DOHH2 (cell line): ENCODE measurements at regions not wholly inside any gene's neighbourhood (a gene's known extent, or its start where the extent isn't known, plus 50 kb on each side); places are given as distances from the start of the nearest gene placed in this dataset.

Experiments used
- H3F3A ChIP-seq: fragments of 200-600 bp; sonication (generic), shearing (Covaris generic); 2 replicates; pipeline ENCODE4 v1.6.0; 2016; ENCODE audit warnings: antibody characterized with exemption, mild to moderate bottlenecking; ENCODE audit not compliant: control insufficient read depth, insufficient read depth
- H3K27ac ChIP-seq: fragments of 200-600 bp; sonication (generic); 2 replicates; pipeline ENCODE4 v1.5.1; 2014; ENCODE audit warnings: low read depth, mild to moderate bottlenecking, low read length, moderate library complexity
- H3K27me3 ChIP-seq: fragments of 200-600 bp; sonication (generic); 2 replicates; pipeline ENCODE4 v1.6.1; 2014; ENCODE audit warnings: mild to moderate bottlenecking, low read length, mixed read lengths; ENCODE audit not compliant: control insufficient read depth
- H3K36me3 ChIP-seq: fragments of 200-600 bp; sonication (generic); 2 replicates; pipeline ENCODE4 v1.6.1; 2014; ENCODE audit warnings: mild to moderate bottlenecking, low read length, moderate library complexity, mixed read lengths; ENCODE audit not compliant: control insufficient read depth
- H3K4me1 ChIP-seq: fragments of 200-600 bp; sonication (generic); 2 replicates; pipeline ENCODE4 v1.6.1; 2014; ENCODE audit warnings: mild to moderate bottlenecking, low read length, mixed read lengths; ENCODE audit not compliant: control insufficient read depth
- H3K4me2 ChIP-seq: fragments of 200-600 bp; sonication (generic); 2 replicates; pipeline ENCODE4 v1.6.0; 2014; ENCODE audit warnings: mild to moderate bottlenecking, low read length, moderate library complexity
- H3K4me3 ChIP-seq: fragments of 200-600 bp; sonication (generic); 2 replicates; pipeline ENCODE4 v1.5.1; 2014; ENCODE audit warnings: mild to moderate bottlenecking, low read length, mixed read lengths
- H3K79me2 ChIP-seq: fragments of 200-600 bp; sonication (generic); 2 replicates; pipeline ENCODE4 v1.6.1; 2014; ENCODE audit warnings: mild to moderate bottlenecking, low read length, mixed read lengths; ENCODE audit not compliant: control insufficient read depth
- H3K9me2 ChIP-seq: fragments of 200-600 bp; sonication (generic); replicated peaks from 2 replicates; pipeline ENCODE4 v1.6.1; 2014; ENCODE audit warnings: mild to moderate bottlenecking, low read length, mixed read lengths; ENCODE audit not compliant: control insufficient read depth
- H3K9me3 ChIP-seq: fragments of 200-600 bp; sonication (generic); 2 replicates; pipeline ENCODE4 v1.6.1; 2014; ENCODE audit warnings: antibody characterized with exemption, low read length, mixed read lengths; ENCODE audit not compliant: control insufficient read depth, insufficient read depth
- H4K20me1 ChIP-seq: fragments of 200-600 bp; sonication (generic); 2 replicates; pipeline ENCODE4 v1.6.0; 2014; ENCODE audit warnings: low read depth, mild to moderate bottlenecking, antibody characterized with exemption, low read length, moderate library complexity; ENCODE audit not compliant: control insufficient read depth, insufficient read depth
- CTCF ChIP-seq: fragments of 200-600 bp; sonication (generic); IDR thresholded peaks from one replicate; pipeline ENCODE4 v1.5.1; 2014; ENCODE audit warnings: antibody characterized with exemption, mild to moderate bottlenecking, low read depth, low read length; ENCODE audit not compliant: poor library complexity, severe bottlenecking
- EZH2phosphoT487 ChIP-seq: fragments of 200-600 bp; sonication (generic); IDR thresholded peaks from 2 replicates; pipeline ENCODE4 v1.6.1; 2017; ENCODE audit warnings: borderline replicate concordance, mild to moderate bottlenecking, antibody characterized with exemption, low read length, moderate library complexity, mixed read lengths

GRCh38 chr4:163892417-163892816 lies 397.9 kb downstream of the TMA16 start:
- TF ChIP-seq CTCF (no peak), EZH2phosphoT487 (no peak)
- Histone ChIP-seq H3K27ac (no peak overlapping the region), H3K79me2 (no peaks in the 10 kb centered on the region), H3K9me3 (no peaks in the 10 kb centered on the region), H3K4me3 (no peak overlapping the region), H3K4me2 (no peak overlapping the region), H4K20me1 (no peaks in the 10 kb centered on the region), H3F3A (no peaks in the 10 kb centered on the region), H3K4me1 (no peaks in the 10 kb centered on the region), H3K9me2 (no peaks in the 10 kb centered on the region), H3K27me3 (no peaks in the 10 kb centered on the region), H3K36me3 (no peaks in the 10 kb centered on the region)

- Histone ChIP-seq H3K27ac (no peak overlapping the region), H3K36me3 (no peaks in the 10 kb centered on the region), H3K27me3 (no peaks in the 10 kb centered on the region), H3K79me2 (no peaks in the 10 kb centered on the region), H4K20me1 (no peaks in the 10 kb centered on the region), H3K9me3 (no peaks in the 10 kb centered on the region), H3K4me2 (no peak overlapping the region), H3K4me1 (no peaks in the 10 kb centered on the region), H3K4me3 (no peak overlapping the region), H3F3A (no peaks in the 10 kb centered on the region), H3K9me2 (no peaks in the 10 kb centered on the region)
- no peak for TF ChIP-seq EZH2phosphoT487
- no peak for TF ChIP-seq CTCF
Measured at GRCh38 chr4:163895378-163896005, 401.0 kb downstream of the TMA16 start.

GRCh38 chr4:163901319-163901718 lies 406.8 kb downstream of the TMA16 start:
- Histone ChIP-seq H3K27ac (no peak overlapping the region), H3K36me3 (no peaks in the 10 kb centered on the region), H3K79me2 (no peaks in the 10 kb centered on the region), H3K4me2 (no peak overlapping the region), H3K9me3 (no peaks in the 10 kb centered on the region), H3K27me3 (no peaks in the 10 kb centered on the region), H3F3A (no peaks in the 10 kb centered on the region), H4K20me1 (no peaks in the 10 kb centered on the region), H3K4me1 (no peaks in the 10 kb centered on the region), H3K4me3 (no peak overlapping the region), H3K9me2 (no peaks in the 10 kb centered on the region)
- no peak for TF ChIP-seq EZH2phosphoT487
- no peak for TF ChIP-seq CTCF
